ENCODE measurements at regions not wholly inside any gene's neighbourhood (a gene's known extent, or its start where the extent isn't known, plus 50 kb on each side); places are given as distances from the start of the nearest gene placed in this dataset.

DNA sequence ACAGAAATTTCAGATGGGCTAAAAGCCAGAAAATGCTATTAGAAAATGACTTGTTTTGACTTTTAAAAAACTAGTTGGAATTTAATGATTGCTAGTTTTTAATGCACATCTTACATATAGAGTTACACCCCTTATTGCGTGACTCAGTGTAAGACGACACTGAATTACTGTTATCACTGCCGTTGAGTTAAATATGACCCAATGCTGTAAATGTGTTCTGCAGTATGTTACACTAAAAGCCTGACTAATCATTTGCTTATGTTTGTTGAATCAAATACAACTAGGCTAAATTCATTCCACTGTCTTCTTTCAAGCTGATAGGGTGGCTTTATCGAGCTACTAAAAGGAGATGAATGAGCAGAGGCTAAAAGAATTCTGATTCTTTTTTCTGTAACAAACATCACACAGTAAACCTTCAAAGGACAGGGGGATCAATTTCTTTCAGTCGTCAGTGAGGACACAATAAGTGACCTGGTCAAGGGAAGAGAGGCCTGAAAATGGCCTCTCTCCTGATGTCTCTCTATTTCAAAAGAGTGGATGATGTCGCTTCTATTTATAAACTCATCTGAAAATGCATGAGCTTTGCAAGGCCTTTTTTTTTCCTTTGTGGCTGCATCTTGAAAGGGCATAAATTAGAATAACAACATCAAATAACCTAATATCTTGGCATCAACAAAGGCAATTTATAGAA lies 142.2 kb upstream of the KCNIP4 start:
- no peak for TF ChIP-seq CTCF (conservative IDR thresholded peaks at IDR 0.05)
- H3K36me3 Mint-ChIP-seq (ENCODE audit: low read depth) = no peaks in the 10 kb centered on the region
- no peaks in the 10 kb centered on the region for H3K27me3 Mint-ChIP-seq (ENCODE audit: low read depth)
- H3K27ac Mint-ChIP-seq (ENCODE audit: unreplicated experiment) = no peak overlapping the region
- peaks cover 17% of the 10 kb centered on the region for H3K4me1 Mint-ChIP-seq
- H3K4me3 Mint-ChIP-seq = no peak overlapping the region
- no peak for DNase-seq (ENCODE audit: low read depth, low spot score)
- H3K9me3 Mint-ChIP-seq = peaks cover 7% of the 10 kb centered on the region

- Mint-ChIP-seq H3K27ac (ENCODE audit: unreplicated experiment) (no peak overlapping the region), H3K9me3 (peaks cover 17% of the 10 kb centered on the region), H3K4me1 (peaks cover 7% of the 10 kb centered on the region), H3K4me3 (no peak overlapping the region), H3K36me3 (ENCODE audit: low read depth) (no peaks in the 10 kb centered on the region), H3K27me3 (ENCODE audit: low read depth) (no peaks in the 10 kb centered on the region)
- TF ChIP-seq CTCF (conservative IDR thresholded peaks at IDR 0.05) = no peak
- DNase-seq (ENCODE audit: low read depth, low spot score) = no peak
Measured at GRCh38 chr4:22077571-22077970, 129.0 kb upstream of the KCNIP4 start.

GRCh38 chr4:22072726-22073125 lies 124.2 kb upstream of the KCNIP4 start:
- H3K36me3 Mint-ChIP-seq (ENCODE audit: low read depth) = no peaks in the 10 kb centered on the region
- TF ChIP-seq CTCF (conservative IDR thresholded peaks at IDR 0.05) = no peak

DNA sequence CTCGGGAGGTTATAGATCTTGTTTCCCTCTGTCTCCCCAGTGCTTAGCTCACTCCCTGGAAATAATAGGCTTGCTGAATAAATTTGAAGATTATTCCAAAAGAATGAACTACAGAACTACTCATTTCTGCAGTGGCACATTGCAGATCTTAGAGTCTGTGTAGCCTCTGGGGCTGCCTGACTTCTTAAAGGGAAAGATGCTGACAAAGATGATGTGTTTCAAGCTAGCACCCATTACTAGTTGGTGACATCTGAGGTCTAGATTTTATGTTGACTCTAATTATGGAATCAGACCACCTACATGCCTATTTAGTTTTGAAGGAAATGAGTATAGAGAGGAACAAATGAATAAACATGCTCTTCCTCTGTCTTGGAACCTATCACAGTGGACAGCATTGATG lies 123.7 kb upstream of the KCNIP4 start:
- DNase-seq (ENCODE audit: low read depth, low spot score) = no peak
- peaks cover 3% of the 10 kb centered on the region for H3K27me3 Mint-ChIP-seq (ENCODE audit: low read depth)
- peaks cover 7% of the 10 kb centered on the region for H3K9me3 Mint-ChIP-seq
- H3K27ac Mint-ChIP-seq (ENCODE audit: unreplicated experiment) = no peak overlapping the region
- no peaks in the 10 kb centered on the region for H3K36me3 Mint-ChIP-seq (ENCODE audit: low read depth)
- no peak for TF ChIP-seq CTCF (conservative IDR thresholded peaks at IDR 0.05)
- H3K4me3 Mint-ChIP-seq = no peak overlapping the region
- no peaks in the 10 kb centered on the region for H3K4me1 Mint-ChIP-seq

More at GRCh38 chr4:22072726-22073125, 124.2 kb upstream of the KCNIP4 start:
- Mint-ChIP-seq H3K9me3 (peaks cover 8% of the 10 kb centered on the region), H3K4me1 (no peaks in the 10 kb centered on the region), H3K27me3 (ENCODE audit: low read depth) (peaks cover 3% of the 10 kb centered on the region), H3K4me3 (no peak overlapping the region), H3K27ac (ENCODE audit: unreplicated experiment) (no peak overlapping the region)
- DNase-seq (ENCODE audit: low read depth, low spot score) = no peak

DNA sequence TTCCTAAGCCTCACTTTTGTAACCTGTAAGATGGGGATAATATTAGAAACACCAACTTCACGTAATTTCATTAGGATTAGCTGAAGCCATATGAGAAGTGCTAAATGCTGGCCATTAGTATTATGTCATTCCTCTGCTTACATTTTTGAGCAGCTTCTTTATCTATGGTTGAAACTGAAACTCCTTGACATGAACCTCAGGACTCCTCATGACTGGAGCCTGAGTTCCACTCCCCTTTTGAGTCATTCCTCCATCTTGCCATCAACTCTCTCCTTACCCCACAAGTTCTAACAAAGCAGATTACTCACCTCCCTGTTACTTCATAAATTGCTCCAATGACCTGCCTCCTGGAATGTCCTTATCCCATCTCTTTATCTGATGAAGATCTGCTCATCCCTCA lies 123.2 kb upstream of the KCNIP4 start:
- Mint-ChIP-seq H3K36me3 (ENCODE audit: low read depth) (no peaks in the 10 kb centered on the region), H3K27ac (ENCODE audit: unreplicated experiment) (no peak overlapping the region), H3K4me1 (no peaks in the 10 kb centered on the region), H3K9me3 (peaks cover 6% of the 10 kb centered on the region), H3K4me3 (no peak overlapping the region), H3K27me3 (ENCODE audit: low read depth) (peaks cover 5% of the 10 kb centered on the region)
- no peak for DNase-seq (ENCODE audit: low read depth, low spot score)
- TF ChIP-seq CTCF (conservative IDR thresholded peaks at IDR 0.05) = no peak
